ENCODE measurements at regions not wholly inside any gene's neighbourhood (a gene's known extent, or its start where the extent isn't known, plus 50 kb on each side); places are given as distances from the start of the nearest gene placed in this dataset.

DNA sequence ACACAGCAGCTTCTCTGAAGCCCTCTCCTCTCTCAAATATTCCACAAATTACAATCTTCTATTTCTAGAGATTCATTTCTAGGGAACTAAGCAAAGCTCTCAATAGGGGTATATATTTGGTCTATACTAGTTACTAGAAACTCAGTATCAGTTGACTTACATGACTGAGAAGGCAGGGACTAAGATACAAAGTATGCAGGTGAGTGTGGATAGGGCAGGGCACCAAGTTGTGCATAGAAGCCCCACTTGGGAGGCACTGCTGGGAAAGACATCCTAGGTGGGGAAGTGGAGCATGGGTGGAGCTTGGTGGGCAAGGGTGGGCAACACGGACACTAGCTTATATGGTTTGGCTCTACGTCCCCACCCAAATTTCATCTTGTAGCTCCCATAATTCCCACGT is 148.1 kb upstream of the RASA1 start:
- no peak for TF ChIP-seq EZH2phosphoT487 (conservative IDR thresholded peaks at IDR 0.05; ENCODE audit: low read length)
- TF ChIP-seq, protein P1, sequence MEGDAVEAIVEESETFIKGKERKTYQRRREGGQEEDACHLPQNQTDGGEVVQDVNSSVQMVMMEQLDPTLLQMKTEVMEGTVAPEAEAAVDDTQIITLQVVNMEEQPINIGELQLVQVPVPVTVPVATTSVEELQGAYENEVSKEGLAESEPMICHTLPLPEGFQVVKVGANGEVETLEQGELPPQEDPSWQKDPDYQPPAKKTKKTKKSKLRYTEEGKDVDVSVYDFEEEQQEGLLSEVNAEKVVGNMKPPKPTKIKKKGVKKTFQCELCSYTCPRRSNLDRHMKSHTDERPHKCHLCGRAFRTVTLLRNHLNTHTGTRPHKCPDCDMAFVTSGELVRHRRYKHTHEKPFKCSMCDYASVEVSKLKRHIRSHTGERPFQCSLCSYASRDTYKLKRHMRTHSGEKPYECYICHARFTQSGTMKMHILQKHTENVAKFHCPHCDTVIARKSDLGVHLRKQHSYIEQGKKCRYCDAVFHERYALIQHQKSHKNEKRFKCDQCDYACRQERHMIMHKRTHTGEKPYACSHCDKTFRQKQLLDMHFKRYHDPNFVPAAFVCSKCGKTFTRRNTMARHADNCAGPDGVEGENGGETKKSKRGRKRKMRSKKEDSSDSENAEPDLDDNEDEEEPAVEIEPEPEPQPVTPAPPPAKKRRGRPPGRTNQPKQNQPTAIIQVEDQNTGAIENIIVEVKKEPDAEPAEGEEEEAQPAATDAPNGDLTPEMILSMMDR (IDR thresholded peaks at IDR 0.05; ENCODE audit: insufficient read depth, low read length, poor library complexity, severe bottlenecking), result no peak
